HCT116 (cell line): ENCODE measurements at regions not wholly inside any gene's neighbourhood (a gene's known extent, or its start where the extent isn't known, plus 50 kb on each side); places are given as distances from the start of the nearest gene placed in this dataset.

Source experiments
- ATAC-seq: fragments of 200-7000 bp; cut with Tn5 transposase; 2 replicates; pipeline ENCODE4 v1.9.1; 2020; ENCODE audit warnings: mild to moderate bottlenecking, moderate library complexity
- BruUV-seq: library from RNA; stranded (reverse); fragments of 400-500 nt; replicated peaks from 2 replicates; lab custom pipeline; 2021; lab: Mats Ljungman, UMichigan
- CTCF ChIA-PET: fragments of 300-600 bp; sonication (Branson Sonifier 250); formaldehyde crosslinking; loops from one replicate; lab custom pipeline; 2021; ENCODE audit warnings: antibody characterized with exemption; lab: Charles Lee
- POLR2A ChIA-PET: fragments of 300-600, 350-600 bp; sonication (Branson Sonifier 250); formaldehyde crosslinking; loops from one replicate; lab custom pipeline; 2021; ENCODE audit warnings: antibody characterized with exemption; lab: Charles Lee
- RAD21 ChIA-PET, 2 experiments: fragments of 300-600 bp; sonication (Branson Sonifier 250); formaldehyde crosslinking; loops; one replicate each; lab custom pipeline; 2023; ENCODE audit warnings: low total read pairs in 2 of 2; ENCODE audit not compliant: uncharacterized antibody in 2 of 2, unreplicated experiment in 2 of 2, low non-redundant PET in 1 of 2; lab: Charles Lee
- DNase-seq: peaks from one replicate; pipeline ENCODE4 v3.0.0-alpha.2; 2010; ENCODE audit warnings: low read depth, low spot score
- H2AFZ ChIP-seq: fragments of 200-600 bp; shearing (Covaris generic), sonication (generic); 2 replicates; pipeline ENCODE4 v1.6.1; 2017; ENCODE audit warnings: low read depth, mixed run types, mixed read lengths, antibody characterized with exemption, low read length; ENCODE audit not compliant: poor library complexity, severe bottlenecking
- H3K27ac ChIP-seq: 2 replicates; pipeline ENCODE4 v1.5.1; 2012; ENCODE audit warnings: low read depth, low read length
- H3K27me3 ChIP-seq: fragments of 200-600 bp; sonication (generic); 2 replicates; pipeline ENCODE4 v1.6.1; 2016; ENCODE audit warnings: mixed run types, low read length, mixed read lengths; ENCODE audit not compliant: insufficient read depth
- H3K36me3 ChIP-seq, 2 experiments: fragments of 200-500 bp in 1 of 2; fragments of 200-600 bp in 1 of 2; sonication (Bioruptor generic) in 1 of 2; sonication (generic) in 1 of 2; 2 replicates each; pipeline versions ENCODE4 v1.5.1 to v1.6.1; 2014 to 2016; ENCODE audit warnings: low read length in 2 of 2, inconsistent platforms in 1 of 2, mixed read lengths in 1 of 2, mixed run types in 1 of 2; ENCODE audit not compliant: insufficient read depth in 2 of 2, control insufficient read depth in 1 of 2
- H3K4me1 ChIP-seq, 2 experiments: fragments of 200-600 bp in 1 of 2; sonication (generic) in 1 of 2; 2 replicates each; pipeline versions ENCODE4 v1.5.1 to v1.6.1; 2012 to 2017; ENCODE audit warnings: low read length in 2 of 2, inconsistent platforms in 1 of 2, mild to moderate bottlenecking in 1 of 2, mixed read lengths in 1 of 2, mixed run types in 1 of 2, moderate library complexity in 1 of 2; ENCODE audit not compliant: insufficient read depth in 2 of 2, control insufficient read depth in 1 of 2
- H3K4me2 ChIP-seq: fragments of 200-600 bp; sonication (generic); 2 replicates; pipeline ENCODE4 v1.6.1; 2017; ENCODE audit warnings: mixed run types, low read length, mixed read lengths
- H3K4me3 ChIP-seq, 2 experiments: fragments of 200-600 bp in 1 of 2; sonication (generic) in 1 of 2; replicated peaks in 1 of 2; 2 replicates each; pipeline ENCODE4 v1.5.1; 2011 to 2016; ENCODE audit warnings: low read length in 2 of 2, control low read depth in 1 of 2, low read depth in 1 of 2, mild to moderate bottlenecking in 1 of 2, mixed read lengths in 1 of 2, mixed run types in 1 of 2
- H3K79me2 ChIP-seq: fragments of 200-600 bp; sonication (generic); 2 replicates; pipeline ENCODE4 v1.6.1; 2017; ENCODE audit warnings: mild to moderate bottlenecking, mixed run types, low read length, moderate library complexity, mixed read lengths; ENCODE audit not compliant: insufficient read depth
- H3K9ac ChIP-seq: fragments of 200-600 bp; sonication (generic); 2 replicates; pipeline ENCODE4 v1.6.1; 2016; ENCODE audit warnings: low read length, mixed read lengths
- H3K9me2 ChIP-seq: fragments of 200-600 bp; sonication (generic), shearing (Covaris generic); 2 replicates; pipeline ENCODE4 v1.6.1; 2017; ENCODE audit warnings: mixed run types, mild to moderate bottlenecking, moderate library complexity; ENCODE audit not compliant: insufficient read depth
- H3K9me3 ChIP-seq, 2 experiments: fragments of 200-500 bp in 1 of 2; fragments of 200-600 bp in 1 of 2; sonication (Bioruptor generic) in 1 of 2; sonication (generic) in 1 of 2; 2 replicates each; pipeline ENCODE4 v1.6.1; 2014 to 2017; ENCODE audit warnings: low read length in 2 of 2, mixed read lengths in 2 of 2, inconsistent platforms in 1 of 2, low read depth in 1 of 2, mild to moderate bottlenecking in 1 of 2, mixed run types in 1 of 2, moderate library complexity in 1 of 2; ENCODE audit not compliant: control insufficient read depth in 1 of 2, insufficient read depth in 1 of 2
- H4K20me1 ChIP-seq: fragments of 200-600 bp; sonication (generic), shearing (Covaris generic); 2 replicates; pipeline ENCODE4 v1.6.1; 2017; ENCODE audit warnings: mixed run types, mild to moderate bottlenecking, moderate library complexity; ENCODE audit not compliant: insufficient read depth
- CEBPB ChIP-seq: IDR thresholded peaks from 2 replicates; pipeline ENCODE4 v1.6.1; 2012; ENCODE audit warnings: low read depth
- ELF1 ChIP-seq: IDR thresholded peaks from 2 replicates; pipeline ENCODE4 v1.6.1; 2012; ENCODE audit warnings: low read depth, borderline replicate concordance
- EZH2phosphoT487 ChIP-seq: fragments of 200-600 bp; IDR thresholded peaks from 2 replicates; pipeline ENCODE4 v1.6.1; 2018; ENCODE audit warnings: antibody characterized with exemption, borderline replicate concordance
- FOSL1 ChIP-seq: IDR thresholded peaks from 2 replicates; pipeline ENCODE4 v1.6.1; 2012; ENCODE audit warnings: low read depth
- POLR2A ChIP-seq: IDR thresholded peaks from 2 replicates; pipeline ENCODE4 v1.7.0; 2011; ENCODE audit warnings: borderline replicate concordance; ENCODE audit not compliant: insufficient read depth, insufficient read length; ENCODE audit errors: extremely low read depth
- POLR2AphosphoS5 ChIP-seq: IDR thresholded peaks from 2 replicates; pipeline ENCODE4 v1.6.1; 2011; ENCODE audit warnings: mild to moderate bottlenecking, low read depth, low read length, moderate library complexity
- SIN3A ChIP-seq: IDR thresholded peaks from 2 replicates; pipeline ENCODE4 v1.6.1; 2012; ENCODE audit warnings: low read depth
- SP1 ChIP-seq: IDR thresholded peaks from 2 replicates; pipeline ENCODE4 v1.6.1; 2012; ENCODE audit warnings: low read depth
- SRF ChIP-seq: IDR thresholded peaks from 2 replicates; pipeline ENCODE4 v1.6.1; 2012; ENCODE audit warnings: low read depth
- intact Hi-C: fragments of 100-400 bp; cut with micrococcal nuclease; formaldehyde crosslinking; loops from 2 replicates; pipeline ENCODE4 v1.10.0; 2022
- TF ChIP-seq, protein P1 (sequence below): IDR thresholded peaks from 2 replicates; pipeline ENCODE4 v1.6.1; 2012; ENCODE audit warnings: low read depth
- TF ChIP-seq, protein P2 (sequence below), 3 experiments: fragments of 200-600 bp in 1 of 3; sonication (generic) in 1 of 3; IDR thresholded peaks in 2 of 3; conservative IDR thresholded peaks in 1 of 3; 2 replicates each; pipeline ENCODE4 v1.5.1; 2012 to 2017; ENCODE audit warnings: low read depth in 2 of 3, low read length in 2 of 3, antibody characterized with exemption in 1 of 3, borderline replicate concordance in 1 of 3, control low read depth in 1 of 3, mild to moderate bottlenecking in 1 of 3, mixed read lengths in 1 of 3, mixed run types in 1 of 3, moderate library complexity in 1 of 3; ENCODE audit not compliant: insufficient read depth in 1 of 3
- TF ChIP-seq, protein P3 (sequence below): IDR thresholded peaks from 2 replicates; pipeline ENCODE4 v1.6.1; 2012

DNA sequence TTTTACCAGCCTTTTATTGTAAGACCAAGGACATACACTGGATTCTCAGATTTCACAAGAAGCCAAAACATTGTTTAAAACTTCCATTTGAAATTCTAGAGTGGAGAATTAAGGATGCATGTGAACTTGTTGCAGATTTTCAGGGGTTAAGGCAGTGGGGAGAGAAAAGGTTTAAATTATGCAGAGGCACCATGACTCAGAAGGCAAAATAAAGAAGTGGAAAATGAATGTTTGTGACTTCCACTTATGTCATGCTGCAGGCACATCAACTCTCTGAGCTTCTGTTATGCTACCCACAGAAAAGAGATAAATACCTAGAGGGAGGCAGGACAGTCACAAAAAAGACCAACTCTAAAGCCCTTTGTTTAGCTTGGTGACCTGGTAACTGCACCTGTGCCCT, 84.4 kb upstream of the BET1 start:
- intact Hi-C loops: loop anchor here (5.0 kb wide), 2 partner anchors 371 to 841 kb away; no protein-coding TSS in a partner anchor
- ATAC-seq (no peak), DNase-seq (no peak)
- no peak overlapping the region for H3K27ac ChIP-seq
- H3K36me3 ChIP-seq: no peaks in the 10 kb centered on the region
- H3K9me3 ChIP-seq: no peaks in the 10 kb centered on the region
- H3K9ac ChIP-seq: no peak overlapping the region
- no peaks in the 10 kb centered on the region for H3K79me2 ChIP-seq
- ChIA-PET POLR2A (no interaction called here), RAD21 (no interaction called here), CTCF (interaction anchor here (1.3 kb wide), 1 partner anchor 20 kb away, joined by 3 read pairs; no protein-coding TSS in a partner anchor)
- H3K9me2 ChIP-seq: no peaks in the 10 kb centered on the region
- H3K4me2 ChIP-seq: no peak overlapping the region
- H4K20me1 ChIP-seq: no peaks in the 10 kb centered on the region
- H3K27me3 ChIP-seq: peaks cover 26% of the 10 kb centered on the region; the same call in 1 of the 2 replicates
- TF ChIP-seq, protein P1, sequence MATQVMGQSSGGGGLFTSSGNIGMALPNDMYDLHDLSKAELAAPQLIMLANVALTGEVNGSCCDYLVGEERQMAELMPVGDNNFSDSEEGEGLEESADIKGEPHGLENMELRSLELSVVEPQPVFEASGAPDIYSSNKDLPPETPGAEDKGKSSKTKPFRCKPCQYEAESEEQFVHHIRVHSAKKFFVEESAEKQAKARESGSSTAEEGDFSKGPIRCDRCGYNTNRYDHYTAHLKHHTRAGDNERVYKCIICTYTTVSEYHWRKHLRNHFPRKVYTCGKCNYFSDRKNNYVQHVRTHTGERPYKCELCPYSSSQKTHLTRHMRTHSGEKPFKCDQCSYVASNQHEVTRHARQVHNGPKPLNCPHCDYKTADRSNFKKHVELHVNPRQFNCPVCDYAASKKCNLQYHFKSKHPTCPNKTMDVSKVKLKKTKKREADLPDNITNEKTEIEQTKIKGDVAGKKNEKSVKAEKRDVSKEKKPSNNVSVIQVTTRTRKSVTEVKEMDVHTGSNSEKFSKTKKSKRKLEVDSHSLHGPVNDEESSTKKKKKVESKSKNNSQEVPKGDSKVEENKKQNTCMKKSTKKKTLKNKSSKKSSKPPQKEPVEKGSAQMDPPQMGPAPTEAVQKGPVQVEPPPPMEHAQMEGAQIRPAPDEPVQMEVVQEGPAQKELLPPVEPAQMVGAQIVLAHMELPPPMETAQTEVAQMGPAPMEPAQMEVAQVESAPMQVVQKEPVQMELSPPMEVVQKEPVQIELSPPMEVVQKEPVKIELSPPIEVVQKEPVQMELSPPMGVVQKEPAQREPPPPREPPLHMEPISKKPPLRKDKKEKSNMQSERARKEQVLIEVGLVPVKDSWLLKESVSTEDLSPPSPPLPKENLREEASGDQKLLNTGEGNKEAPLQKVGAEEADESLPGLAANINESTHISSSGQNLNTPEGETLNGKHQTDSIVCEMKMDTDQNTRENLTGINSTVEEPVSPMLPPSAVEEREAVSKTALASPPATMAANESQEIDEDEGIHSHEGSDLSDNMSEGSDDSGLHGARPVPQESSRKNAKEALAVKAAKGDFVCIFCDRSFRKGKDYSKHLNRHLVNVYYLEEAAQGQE: no peak
- TF ChIP-seq FOSL1 (no peak), POLR2AphosphoS5 (no peak), SRF (no peak), ELF1 (no peak), SIN3A (no peak), POLR2A (no peak), SP1 (no peak), CEBPB (no peak), EZH2phosphoT487 (no peak)
- TF ChIP-seq, protein P2, sequence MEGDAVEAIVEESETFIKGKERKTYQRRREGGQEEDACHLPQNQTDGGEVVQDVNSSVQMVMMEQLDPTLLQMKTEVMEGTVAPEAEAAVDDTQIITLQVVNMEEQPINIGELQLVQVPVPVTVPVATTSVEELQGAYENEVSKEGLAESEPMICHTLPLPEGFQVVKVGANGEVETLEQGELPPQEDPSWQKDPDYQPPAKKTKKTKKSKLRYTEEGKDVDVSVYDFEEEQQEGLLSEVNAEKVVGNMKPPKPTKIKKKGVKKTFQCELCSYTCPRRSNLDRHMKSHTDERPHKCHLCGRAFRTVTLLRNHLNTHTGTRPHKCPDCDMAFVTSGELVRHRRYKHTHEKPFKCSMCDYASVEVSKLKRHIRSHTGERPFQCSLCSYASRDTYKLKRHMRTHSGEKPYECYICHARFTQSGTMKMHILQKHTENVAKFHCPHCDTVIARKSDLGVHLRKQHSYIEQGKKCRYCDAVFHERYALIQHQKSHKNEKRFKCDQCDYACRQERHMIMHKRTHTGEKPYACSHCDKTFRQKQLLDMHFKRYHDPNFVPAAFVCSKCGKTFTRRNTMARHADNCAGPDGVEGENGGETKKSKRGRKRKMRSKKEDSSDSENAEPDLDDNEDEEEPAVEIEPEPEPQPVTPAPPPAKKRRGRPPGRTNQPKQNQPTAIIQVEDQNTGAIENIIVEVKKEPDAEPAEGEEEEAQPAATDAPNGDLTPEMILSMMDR (IDR thresholded peaks at IDR 0.05 in 2 of 3, conservative IDR thresholded peaks at IDR 0.05 in 1 of 3; ENCODE audit: borderline replicate concordance in 1 of 3, insufficient read depth in 1 of 3, low read depth in 2 of 3, low read length in 2 of 3): no peak
- TF ChIP-seq, protein P3, sequence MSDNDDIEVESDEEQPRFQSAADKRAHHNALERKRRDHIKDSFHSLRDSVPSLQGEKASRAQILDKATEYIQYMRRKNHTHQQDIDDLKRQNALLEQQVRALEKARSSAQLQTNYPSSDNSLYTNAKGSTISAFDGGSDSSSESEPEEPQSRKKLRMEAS: no peak
- H2AFZ ChIP-seq: no peak overlapping the region
- BruUV-seq: no TSS peak
- H3K4me1 ChIP-seq: peaks cover 0 to 3% of the 10 kb centered on the region in 2 experiments; a peak in 1 of 4 replicates
- H3K4me3 ChIP-seq: no peak overlapping the region
